ENCODE measurements at regions not wholly inside any gene's neighbourhood (a gene's known extent, or its start where the extent isn't known, plus 50 kb on each side); places are given as distances from the start of the nearest gene placed in this dataset.

DNA sequence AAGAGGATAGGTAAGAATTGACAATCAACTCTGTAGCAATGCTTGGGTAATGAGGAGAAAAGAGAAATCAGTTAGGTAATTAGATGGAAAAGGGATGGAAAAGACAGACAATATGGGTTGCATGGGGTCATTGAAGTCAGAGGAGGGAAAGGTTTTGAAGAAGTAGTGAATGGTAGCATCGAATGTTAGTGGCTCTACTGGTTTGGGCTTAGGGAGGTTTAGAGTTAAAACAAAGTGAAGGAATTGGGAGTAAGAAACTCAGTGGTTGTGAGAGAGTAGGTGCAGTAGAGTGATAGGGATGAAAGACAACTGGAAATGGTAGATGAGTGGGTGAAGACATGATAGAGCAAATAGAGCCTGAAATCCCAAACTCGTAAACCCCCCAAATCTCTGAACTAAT is 140.1 kb upstream of the ZFP64 start:
- no peak for TF ChIP-seq POLR2A (IDR thresholded peaks at IDR 0.05)
- TF ChIP-seq CTCF (IDR thresholded peaks at IDR 0.05) = no peak
- TF ChIP-seq POLR2AphosphoS5 (IDR thresholded peaks at IDR 0.05) = no peak

Data from prostate gland (tissue), 2 donors.